HUES6 (cell line): ENCODE measurements at regions not wholly inside any gene's neighbourhood (a gene's known extent, or its start where the extent isn't known, plus 50 kb on each side); places are given as distances from the start of the nearest gene placed in this dataset.
"Not testable (repeated sequence)": the region's sequence is repeated elsewhere in the genome, so short reads cannot be mapped to it uniquely, and the experiment has no call there.

Source experiments
- H3K27ac ChIP-seq: 2 replicates; pipeline ENCODE4 v1.7.0; 2013; ENCODE audit warnings: low read depth, mild to moderate bottlenecking, low read length, inconsistent platforms
- H3K27me3 ChIP-seq: 2 replicates; pipeline ENCODE4 v1.6.1; 2013; ENCODE audit warnings: low read length; ENCODE audit not compliant: control insufficient read depth, insufficient read depth
- H3K36me3 ChIP-seq: 2 replicates; pipeline ENCODE4 v1.6.1; 2013; ENCODE audit warnings: low read length; ENCODE audit not compliant: control insufficient read depth, insufficient read depth
- H3K4me1 ChIP-seq: 2 replicates; pipeline ENCODE4 v1.6.1; 2013; ENCODE audit warnings: low read length; ENCODE audit not compliant: control insufficient read depth, insufficient read depth
- H3K4me3 ChIP-seq: 2 replicates; pipeline ENCODE4 v1.5.1; 2013; ENCODE audit warnings: low read depth, low read length
- H3K9ac ChIP-seq: one replicate; pipeline ENCODE4 v1.6.1; 2013; ENCODE audit warnings: mild to moderate bottlenecking, low read length
- H3K9me3 ChIP-seq: 2 replicates; pipeline ENCODE4 v1.6.1; 2013; ENCODE audit warnings: low read depth, low read length; ENCODE audit not compliant: control insufficient read depth, insufficient read depth

DNA sequence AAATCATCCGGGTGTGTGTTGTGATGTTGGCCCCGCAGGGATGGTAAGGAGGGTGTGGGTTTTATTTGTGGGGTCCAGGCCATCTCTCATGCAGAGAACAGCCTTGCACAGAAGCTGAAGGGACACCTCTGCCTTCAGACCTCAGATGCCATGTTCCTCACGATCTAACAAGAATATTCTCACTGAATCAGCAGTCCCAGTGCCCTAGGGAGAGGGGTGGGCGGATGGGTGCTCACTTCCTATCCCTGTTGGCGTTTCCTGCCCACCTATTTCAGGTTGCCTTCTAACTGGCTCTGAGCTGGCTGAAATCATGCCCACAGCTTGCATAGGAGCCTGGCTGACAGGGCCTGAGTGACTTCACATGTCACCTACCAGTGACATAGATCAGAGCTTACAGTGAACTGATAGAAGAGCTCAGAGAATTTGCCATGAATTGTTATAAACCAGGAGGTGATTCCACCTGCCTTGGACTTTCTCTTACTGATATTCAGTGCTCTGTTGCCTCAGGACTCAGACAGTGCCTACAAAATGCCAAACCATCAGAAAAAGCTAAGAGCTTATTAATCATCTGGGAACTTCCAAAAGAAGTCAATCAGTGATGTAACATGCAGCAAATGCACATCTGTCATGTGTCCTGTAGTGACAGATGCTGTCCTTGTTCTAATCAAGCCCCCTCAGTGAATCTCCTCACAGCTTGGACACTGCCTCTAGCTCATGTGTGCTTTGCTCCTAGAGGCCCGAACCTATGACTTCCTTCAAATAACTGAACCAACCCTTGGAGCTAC is 186.8 kb upstream of the ADRA1D start:
- Histone ChIP-seq H3K9ac (no peak overlapping the region), H3K4me3 (no peak overlapping the region), H3K4me1 (peaks cover 3% of the 10 kb centered on the region; the same call in 1 of the 2 replicates), H3K27ac (no peak overlapping the region), H3K27me3 (no peaks in the 10 kb centered on the region; the same call in 1 of the 2 replicates), H3K9me3 (no peaks in the 10 kb centered on the region), H3K36me3 (no peaks in the 10 kb centered on the region)

DNA sequence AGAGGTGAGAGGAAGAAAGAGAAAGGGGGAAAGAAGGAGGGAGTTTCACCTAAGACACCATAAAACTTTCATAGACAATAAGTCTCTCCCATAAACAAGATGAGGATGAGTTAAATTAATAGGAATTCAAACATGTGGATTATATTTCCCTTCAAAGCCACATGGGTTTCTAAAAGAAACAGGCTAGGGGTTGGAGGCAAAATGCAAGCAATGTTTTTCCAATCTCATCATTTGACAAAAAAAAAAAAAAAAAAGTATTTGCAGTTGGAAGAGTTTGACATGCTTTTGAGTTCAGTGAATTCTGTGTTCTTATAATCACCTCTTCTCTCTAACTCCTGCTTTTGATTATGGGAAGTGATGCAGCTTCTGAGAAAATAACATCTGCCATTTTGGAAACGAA is 186.1 kb upstream of the ADRA1D start:
- no peaks in the 10 kb centered on the region for H3K36me3 ChIP-seq
- no peaks in the 10 kb centered on the region for H3K9me3 ChIP-seq
- no peak overlapping the region for H3K27ac ChIP-seq
- no peak overlapping the region for H3K4me3 ChIP-seq
- H3K4me1 ChIP-seq = peaks cover 3% of the 10 kb centered on the region; the same call in 1 of the 2 replicates
- no peak overlapping the region for H3K9ac ChIP-seq
- no peaks in the 10 kb centered on the region; the same call in 1 of the 2 replicates for H3K27me3 ChIP-seq

DNA sequence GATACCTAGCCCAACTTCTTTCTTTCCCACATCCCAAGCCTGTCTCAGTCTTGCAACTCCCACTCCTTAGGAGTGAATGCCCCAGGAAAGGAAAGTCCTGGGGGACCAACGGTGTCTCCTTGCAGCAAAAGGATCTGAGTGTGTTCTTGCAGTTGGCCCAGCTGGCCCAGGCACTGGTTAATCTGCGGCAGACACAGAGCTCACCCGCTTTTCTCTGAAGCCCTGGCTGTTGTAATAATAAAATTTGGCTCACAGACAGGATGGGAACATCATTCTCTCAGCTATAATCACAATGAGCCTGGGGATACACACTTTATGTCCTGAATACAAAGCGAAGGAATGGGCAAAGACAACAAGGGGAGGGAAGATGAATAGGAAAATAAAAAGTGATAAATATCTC is 185.6 kb upstream of the ADRA1D start:
- Histone ChIP-seq H3K27me3 (no peaks in the 10 kb centered on the region; the same call in 1 of the 2 replicates), H3K4me3 (no peak overlapping the region)

GRCh38 chr20:4431446-4431845 is 182.4 kb upstream of the ADRA1D start:
- Histone ChIP-seq H3K27ac (no peak overlapping the region), H3K4me3 (no peak overlapping the region), H3K9me3 (no peaks in the 10 kb centered on the region), H3K36me3 (no peaks in the 10 kb centered on the region), H3K4me1 (no peaks in the 10 kb centered on the region), H3K27me3 (no peaks in the 10 kb centered on the region), H3K9ac (no peak overlapping the region)

More for the DNA sequence above, 185.6 kb upstream of the ADRA1D start:
- Histone ChIP-seq H3K9me3 (no peaks in the 10 kb centered on the region), H3K4me1 (peaks cover 2% of the 10 kb centered on the region; the same call in 1 of the 2 replicates), H3K9ac (no peak overlapping the region), H3K27ac (no peak overlapping the region), H3K36me3 (no peaks in the 10 kb centered on the region)

- not testable (repeated sequence) for H3K27me3 ChIP-seq, H3K27ac ChIP-seq, H3K36me3 ChIP-seq, H3K9ac ChIP-seq, H3K4me3 ChIP-seq, H3K9me3 ChIP-seq, H3K4me1 ChIP-seq
These were observed 181.7 kb upstream of the ADRA1D start for GRCh38 chr20:4430826-4431225.

- no peak overlapping the region for H3K9ac ChIP-seq
- no peak overlapping the region for H3K27ac ChIP-seq
- no peaks in the 10 kb centered on the region for H3K4me1 ChIP-seq
- H3K9me3 ChIP-seq = no peaks in the 10 kb centered on the region
- no peaks in the 10 kb centered on the region for H3K36me3 ChIP-seq
- H3K4me3 ChIP-seq = no peak overlapping the region
- H3K27me3 ChIP-seq = no peaks in the 10 kb centered on the region
These were observed 179.0 kb upstream of the ADRA1D start for GRCh38 chr20:4427940-4428586.

GRCh38 chr20:4418141-4418540 is 169.1 kb upstream of the ADRA1D start:
- Histone ChIP-seq H3K4me1 (no peaks in the 10 kb centered on the region), H3K9me3 (peaks cover 3% of the 10 kb centered on the region; the same call in 1 of the 2 replicates), H3K27me3 (no peaks in the 10 kb centered on the region), H3K27ac (no peak overlapping the region), H3K36me3 (no peaks in the 10 kb centered on the region), H3K9ac (no peak overlapping the region), H3K4me3 (no peak overlapping the region)

GRCh38 chr20:4415281-4415680 is 166.2 kb upstream of the ADRA1D start:
- no peaks in the 10 kb centered on the region for H3K4me1 ChIP-seq
- no peak overlapping the region for H3K27ac ChIP-seq
- H3K4me3 ChIP-seq = no peak overlapping the region
- H3K9ac ChIP-seq = no peak overlapping the region
- H3K36me3 ChIP-seq = no peaks in the 10 kb centered on the region
- H3K27me3 ChIP-seq = no peaks in the 10 kb centered on the region
- H3K9me3 ChIP-seq = peaks cover 3% of the 10 kb centered on the region; the same call in 1 of the 2 replicates

- Histone ChIP-seq H3K9ac (no peak overlapping the region), H3K27ac (no peak overlapping the region), H3K4me1 (no peaks in the 10 kb centered on the region), H3K4me3 (no peak overlapping the region), H3K27me3 (no peaks in the 10 kb centered on the region), H3K9me3 (peaks cover 3% of the 10 kb centered on the region; the same call in 1 of the 2 replicates), H3K36me3 (no peaks in the 10 kb centered on the region)
These were observed 164.4 kb upstream of the ADRA1D start for GRCh38 chr20:4413314-4414049.

GRCh38 chr20:4412216-4412615 is 163.1 kb upstream of the ADRA1D start:
- H3K4me3 ChIP-seq = no peak overlapping the region
- H3K9ac ChIP-seq = no peak overlapping the region
- H3K9me3 ChIP-seq = peaks cover under 1% of the 10 kb centered on the region; the same call in 1 of the 2 replicates
- no peaks in the 10 kb centered on the region for H3K27me3 ChIP-seq
- no peaks in the 10 kb centered on the region for H3K36me3 ChIP-seq
- no peak overlapping the region for H3K27ac ChIP-seq
- no peaks in the 10 kb centered on the region for H3K4me1 ChIP-seq

GRCh38 chr20:4411744-4412143 is 162.7 kb upstream of the ADRA1D start:
- no peak overlapping the region for H3K27ac ChIP-seq

More at GRCh38 chr20:4411744-4412143, 162.7 kb upstream of the ADRA1D start:
- Histone ChIP-seq H3K4me1 (no peaks in the 10 kb centered on the region), H3K9me3 (no peaks in the 10 kb centered on the region), H3K36me3 (no peaks in the 10 kb centered on the region), H3K4me3 (no peak overlapping the region), H3K9ac (no peak overlapping the region), H3K27me3 (no peaks in the 10 kb centered on the region)
